GM21367 (cell line): ENCODE measurements at regions not wholly inside any gene's neighbourhood (a gene's known extent, or its start where the extent isn't known, plus 50 kb on each side); places are given as distances from the start of the nearest gene placed in this dataset.
"Not testable (repeated sequence)": the region's sequence is repeated elsewhere in the genome, so short reads cannot be mapped to it uniquely, and the experiment has no call there.

Experiments used
- ATAC-seq: cut with Tn5 transposase; IDR thresholded peaks from one replicate; pipeline ENCODE4 v1.9.1; 2021; ENCODE audit not compliant: unreplicated experiment

DNA sequence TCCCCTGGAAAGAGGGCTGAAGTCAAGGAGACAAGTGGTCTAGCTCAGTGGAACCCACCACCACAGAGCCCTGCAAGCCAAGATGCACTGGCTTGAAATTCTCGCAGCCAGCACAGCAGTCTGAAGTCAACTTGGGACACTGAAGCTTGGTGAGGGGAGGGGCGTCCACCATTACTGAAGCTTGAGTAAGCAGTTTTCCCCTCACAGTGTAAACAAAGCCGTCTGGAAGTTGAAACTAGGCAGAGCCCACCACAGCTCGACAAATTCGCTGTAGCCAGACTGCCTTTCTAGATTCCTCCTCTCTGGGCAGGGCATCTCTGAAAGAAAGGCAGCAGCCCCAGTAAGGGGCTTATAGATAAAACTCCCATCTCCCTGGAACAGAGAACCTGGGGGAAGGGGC, 87.3 kb upstream of the KITLG start:
- ATAC-seq: not testable (repeated sequence)

- ATAC-seq: no peak
Measured at GRCh38 chr12:88665071-88665470, 84.8 kb upstream of the KITLG start.

- no peak for ATAC-seq
Measured at GRCh38 chr12:88662961-88663360, 82.7 kb upstream of the KITLG start.

DNA sequence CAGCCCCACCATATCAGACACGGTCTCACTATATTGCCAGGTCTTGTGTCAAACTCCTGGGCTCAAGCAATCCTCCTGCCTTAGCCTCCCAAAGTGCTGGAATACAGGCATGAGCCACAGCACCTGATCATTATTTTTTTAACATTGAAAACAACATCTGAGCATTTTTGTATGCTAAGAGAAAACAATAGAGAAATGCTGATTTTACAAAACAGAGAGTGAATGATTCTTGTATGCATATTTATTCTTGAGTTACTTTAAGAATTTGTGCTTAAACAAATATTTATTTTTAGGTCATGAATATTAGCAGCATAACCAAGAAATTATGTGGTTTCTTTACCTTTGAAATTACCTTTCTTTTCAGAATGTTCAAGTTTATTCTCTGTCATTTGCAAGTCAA, 81.8 kb upstream of the KITLG start:
- ATAC-seq: no peak

- no peak for ATAC-seq
Measured at GRCh38 chr12:88658009-88658408, 77.7 kb upstream of the KITLG start.

- no peak for ATAC-seq
Measured at GRCh38 chr12:88650715-88651114, 70.4 kb upstream of the KITLG start.

DNA sequence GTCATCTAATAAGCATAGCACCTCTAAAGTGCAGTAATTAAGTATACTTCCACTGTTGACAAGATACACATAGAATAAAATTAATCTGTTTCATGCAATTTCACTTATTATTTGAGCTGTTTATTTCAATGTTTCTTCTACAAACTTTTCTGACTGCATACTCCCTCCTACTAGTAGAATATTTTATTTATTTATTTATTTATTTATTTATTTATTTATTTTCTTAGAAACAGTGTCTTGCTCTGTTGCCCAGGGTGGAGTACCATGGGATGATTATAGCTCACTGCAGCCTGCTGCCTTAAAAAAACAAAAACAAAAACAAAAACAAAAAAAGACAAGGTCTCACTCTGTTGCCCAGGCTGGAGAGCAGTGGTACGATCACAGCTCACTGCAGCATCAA, 68.4 kb upstream of the KITLG start:
- ATAC-seq: no peak

DNA sequence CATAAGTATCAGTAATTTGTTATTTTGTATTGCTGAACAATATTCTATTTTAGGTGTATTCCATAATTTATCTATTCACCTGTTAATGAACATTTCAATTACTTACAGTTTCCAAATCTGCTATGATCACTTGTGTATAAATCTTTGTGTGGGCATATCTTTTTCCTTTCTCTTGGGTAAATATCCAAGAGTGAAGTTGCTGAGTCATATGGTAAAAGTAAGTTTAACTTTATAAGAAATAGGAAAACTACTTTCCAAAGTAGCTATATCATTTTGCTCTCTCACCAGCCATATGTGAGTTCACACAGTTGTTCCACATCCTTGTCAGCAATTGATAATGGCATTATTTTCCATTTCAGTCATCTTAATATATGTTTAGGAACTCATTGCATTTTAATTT, 66.6 kb upstream of the KITLG start:
- no peak for ATAC-seq

DNA sequence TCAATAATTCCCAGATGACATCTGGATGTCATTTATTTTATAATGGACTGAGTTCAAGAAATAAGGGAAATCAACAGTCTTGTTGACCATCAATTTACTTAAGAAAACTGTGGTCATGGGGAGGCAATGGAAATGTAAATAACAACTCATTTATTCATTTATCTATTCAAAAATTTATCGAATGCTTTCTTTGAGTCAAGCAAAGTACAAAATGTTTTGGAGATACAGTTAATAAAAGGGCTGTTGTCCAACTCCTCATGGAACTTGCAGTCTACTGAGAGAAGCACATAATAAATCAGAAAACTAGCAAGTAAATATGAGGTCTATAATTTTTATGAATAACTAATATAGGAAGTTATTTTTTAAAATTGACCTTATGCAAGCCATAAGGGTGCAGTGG, 65.5 kb upstream of the KITLG start:
- no peak for ATAC-seq

- ATAC-seq: no peak
Measured at GRCh38 chr12:88644946-88645702, 64.9 kb upstream of the KITLG start.

DNA sequence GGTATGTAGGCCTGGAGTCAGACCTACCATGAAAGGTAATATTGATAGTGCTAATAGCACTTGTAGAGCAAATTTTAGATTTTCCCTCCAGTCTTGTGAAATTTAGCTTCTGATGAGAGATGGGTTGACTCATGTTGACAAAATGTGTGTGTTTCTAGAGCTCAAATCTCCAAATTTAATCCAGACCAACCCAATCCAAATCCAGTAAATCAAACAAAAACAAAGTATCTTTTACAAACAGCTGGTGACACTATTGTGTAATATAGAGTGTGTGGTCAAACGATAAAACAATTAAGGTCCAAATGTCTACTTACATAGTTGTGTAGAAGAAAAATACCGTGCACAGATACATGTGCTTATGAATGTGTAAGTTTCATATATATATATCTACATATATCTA, 63.4 kb upstream of the KITLG start:
- no peak for ATAC-seq

DNA sequence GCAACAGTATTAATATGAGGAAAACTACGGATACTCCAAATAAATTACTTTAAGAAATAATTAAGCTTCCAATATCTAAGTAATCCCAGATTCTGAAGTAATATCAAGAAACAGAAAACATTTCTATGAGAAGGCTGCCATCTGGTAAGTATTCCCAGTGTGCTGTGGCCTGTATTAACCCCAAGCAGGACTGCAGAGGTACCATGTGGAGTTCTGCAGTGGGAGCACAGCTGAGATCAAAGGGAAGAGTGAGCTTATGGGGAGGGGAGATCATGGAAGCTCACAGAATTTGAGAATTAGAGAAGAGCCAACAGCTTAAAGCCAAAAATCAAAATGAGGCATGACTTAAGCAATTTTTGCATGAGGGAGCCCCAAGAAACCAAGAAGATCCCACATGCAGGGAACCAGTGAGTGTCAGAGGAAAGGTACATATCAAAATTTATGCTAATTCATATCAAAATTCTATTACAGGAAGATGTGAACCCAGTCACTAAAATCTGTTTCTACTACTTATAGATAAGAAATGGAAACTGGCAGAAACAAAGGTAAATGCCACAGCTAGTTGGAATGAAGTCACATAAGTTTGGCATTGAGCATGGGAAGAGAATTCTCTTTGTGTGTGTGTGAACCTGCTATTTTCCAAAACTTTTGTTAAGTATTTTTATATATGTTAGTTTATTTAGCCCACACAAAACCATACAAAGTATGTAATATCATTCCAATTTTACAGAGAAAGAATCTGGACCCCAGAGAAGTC, 62.6 kb upstream of the KITLG start:
- no peak for ATAC-seq

DNA sequence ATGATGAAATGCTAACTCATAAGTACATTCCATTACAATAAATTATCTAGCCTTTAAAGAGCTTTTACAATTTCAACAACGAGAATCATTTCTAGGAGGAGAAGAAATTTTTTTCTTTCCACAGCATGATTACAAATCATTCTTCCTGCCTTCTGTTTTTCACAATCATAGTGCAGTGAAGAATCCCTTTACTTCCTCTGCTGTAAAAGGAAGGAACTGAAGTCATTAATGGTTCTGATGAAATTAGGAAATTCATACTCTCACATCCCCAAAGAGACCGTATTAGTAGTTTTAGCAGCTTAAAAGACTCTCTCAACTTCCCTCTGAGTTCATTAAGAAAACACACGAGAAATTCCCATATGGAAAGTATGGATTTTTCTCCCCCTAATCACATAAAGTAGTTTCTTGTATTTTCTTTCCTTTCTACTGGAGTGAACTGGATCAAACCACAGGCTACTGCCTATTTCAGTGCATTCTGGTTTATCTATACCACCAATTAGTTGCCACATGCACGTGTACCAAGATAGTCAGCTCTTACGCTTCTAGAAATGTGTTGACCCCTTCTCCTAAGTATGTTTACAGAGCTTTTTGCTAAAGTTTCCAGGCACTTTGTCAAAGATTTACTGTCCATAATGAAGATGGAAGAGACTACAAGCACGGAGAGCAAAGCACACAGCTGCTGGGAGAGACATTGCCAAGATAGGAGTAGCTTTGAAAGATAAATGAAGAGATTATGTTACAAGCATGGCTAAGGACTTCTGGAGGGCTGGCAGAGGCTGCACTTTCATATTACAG, 58.9 kb upstream of the KITLG start:
- ATAC-seq: no peak

DNA sequence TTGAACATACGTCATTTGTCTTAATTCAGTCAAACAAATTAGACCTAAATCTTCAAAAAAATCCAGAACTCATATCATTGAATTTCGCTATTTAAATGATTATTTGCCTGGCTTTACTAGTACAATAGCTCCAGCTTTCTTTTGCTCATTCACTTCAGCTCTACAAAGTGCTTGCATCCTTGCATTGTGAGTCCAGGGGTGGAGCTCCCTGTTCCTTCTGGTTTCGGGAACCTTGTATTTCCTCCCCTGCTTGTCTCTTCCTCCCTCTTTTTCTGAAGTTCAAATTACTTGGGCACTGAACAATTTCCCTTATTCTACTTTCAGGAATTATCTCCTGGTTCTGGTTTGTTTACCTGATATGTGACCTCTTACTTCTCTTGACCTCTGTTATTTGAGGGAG, 58.1 kb upstream of the KITLG start:
- ATAC-seq: no peak

- no peak for ATAC-seq
Measured at GRCh38 chr12:88634008-88634407, 53.7 kb upstream of the KITLG start.

DNA sequence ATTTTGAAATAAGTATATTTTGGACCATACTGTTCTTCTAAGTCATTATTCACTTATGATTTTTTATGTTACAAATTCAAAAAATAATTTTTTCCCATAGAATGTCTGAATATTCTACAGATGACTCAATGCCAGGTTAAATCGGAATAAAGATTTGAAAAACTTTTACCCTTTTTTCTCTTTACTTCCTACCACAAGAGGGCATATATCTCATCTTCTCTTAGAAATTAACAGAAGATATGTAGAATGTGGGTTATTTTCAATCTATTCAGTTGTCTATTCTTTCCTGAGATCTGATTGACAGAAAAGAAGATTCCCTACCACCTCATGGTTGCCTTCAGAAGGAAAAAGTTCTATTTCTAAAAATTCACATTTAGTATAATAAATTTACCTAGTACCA, 53.0 kb upstream of the KITLG start:
- no peak for ATAC-seq

DNA sequence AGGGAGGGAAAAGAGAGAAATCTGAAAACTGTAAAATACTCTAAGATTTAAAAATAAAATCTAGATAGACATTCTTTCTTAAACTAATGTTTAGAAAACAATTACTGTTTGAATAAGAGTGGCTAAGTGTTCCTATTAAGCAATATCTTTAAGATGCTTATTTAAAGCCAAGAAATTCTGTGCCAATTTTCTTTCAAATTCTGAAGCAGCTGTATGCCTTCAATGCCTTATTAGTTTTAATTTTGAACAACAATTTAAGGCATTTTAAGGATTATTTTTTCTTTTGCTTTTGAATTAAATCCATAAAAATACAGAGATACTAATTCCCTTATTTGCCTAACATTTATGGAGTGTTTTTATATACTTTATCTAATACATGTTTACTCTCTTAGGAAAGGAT, 50.3 kb upstream of the KITLG start:
- ATAC-seq: no peak
